ENCODE measurements at regions not wholly inside any gene's neighbourhood (a gene's known extent, or its start where the extent isn't known, plus 50 kb on each side); places are given as distances from the start of the nearest gene placed in this dataset.

DNA sequence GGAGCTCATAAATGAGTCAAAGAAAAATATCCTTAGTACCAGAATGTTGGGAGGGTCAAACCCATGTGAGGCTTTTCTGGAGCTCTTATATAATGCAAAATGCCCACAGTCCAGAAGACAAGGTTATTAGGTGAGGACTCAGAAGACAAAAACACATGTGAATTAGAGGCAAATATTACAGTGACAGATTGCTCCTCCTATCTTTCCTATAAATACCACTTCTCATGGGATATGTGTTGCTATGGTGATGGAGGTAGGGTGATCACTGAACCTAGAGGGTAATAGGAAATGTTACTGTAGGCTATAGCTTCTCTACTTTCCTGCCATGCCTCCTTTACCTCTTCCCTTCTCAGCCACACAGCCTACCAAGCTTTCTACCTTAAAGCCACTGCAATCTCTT lies 264.6 kb downstream of the SEC61B start:
- in situ Hi-C loops (cut with MboI; ENCODE audit: low sequenced_read_pairs in 4 of 4): no loop called here
- TF ChIP-seq CTCF (IDR thresholded peaks at IDR 0.05 in 4 of 5, conservative IDR thresholded peaks at IDR 0.05 in 1 of 5) (no peak), POLR2A (IDR thresholded peaks at IDR 0.05) (no peak)
- no peaks in the 10 kb centered on the region for H3K4me1 ChIP-seq
- no peak for DNase-seq
- H3K4me3 ChIP-seq: no peak overlapping the region
- no peak for ATAC-seq
- no peaks in the 10 kb centered on the region for H3K36me3 ChIP-seq
- intact Hi-C loops (cut with DNase I; ENCODE audit: low total_unique reads): no loop called here
- H3K27me3 ChIP-seq: no peaks in the 10 kb centered on the region
- H3K27ac ChIP-seq: no peak overlapping the region
- H3K9me3 ChIP-seq: no peaks in the 10 kb centered on the region

DNA sequence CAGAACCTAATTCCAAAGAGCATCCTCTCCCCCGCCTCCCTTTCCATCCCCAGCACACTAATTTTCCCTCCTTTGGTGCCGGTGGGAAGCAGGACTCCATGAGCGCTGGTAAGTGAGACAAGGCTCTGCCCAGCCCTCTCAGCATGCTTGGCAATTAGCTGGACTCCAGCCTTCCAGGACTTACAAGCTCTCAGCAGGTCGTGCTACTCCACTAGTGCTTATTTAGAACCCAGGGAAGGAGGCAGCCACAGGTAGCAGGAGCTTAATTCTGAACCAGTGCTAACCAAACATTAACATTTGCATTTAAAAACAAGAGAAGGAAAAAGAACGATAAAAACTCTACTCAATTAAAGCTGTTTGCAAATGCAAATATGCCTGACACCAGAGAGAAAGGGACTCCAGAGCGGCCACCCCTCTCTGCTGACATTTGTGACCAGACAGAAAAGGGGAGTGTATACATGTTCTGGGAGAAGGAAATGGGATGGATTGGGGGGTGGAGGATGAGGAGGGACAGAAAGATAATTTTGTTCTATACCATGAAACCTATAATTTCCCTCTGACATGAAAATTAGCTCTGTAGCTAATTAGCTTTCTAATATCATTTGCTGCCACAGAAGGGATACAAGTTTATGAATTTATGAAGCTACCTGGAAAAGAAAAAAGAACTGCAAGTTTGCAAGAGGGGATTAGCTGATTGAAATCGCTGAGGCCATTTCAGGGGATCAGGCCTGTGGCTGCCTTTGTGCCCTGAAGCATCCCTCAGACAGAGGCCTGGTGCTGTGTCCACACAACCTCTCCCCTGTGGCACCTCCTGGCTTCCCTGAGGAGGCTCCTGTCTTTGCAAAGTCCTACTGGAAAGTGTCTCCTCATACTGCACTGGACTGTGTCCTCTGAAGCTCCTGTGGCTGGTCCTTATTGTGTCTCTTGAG lies 266.3 kb downstream of the SEC61B start:
- in situ Hi-C loops (cut with MboI; ENCODE audit: low sequenced_read_pairs in 4 of 4) (no loop called here), intact Hi-C loops (cut with DNase I; ENCODE audit: low total_unique reads) (no loop called here)
- DNase-seq (no peak), ATAC-seq (no peak)
- H3K4me1 ChIP-seq: no peaks in the 10 kb centered on the region
- no peaks in the 10 kb centered on the region for H3K36me3 ChIP-seq
- H3K27me3 ChIP-seq: no peaks in the 10 kb centered on the region
- no peaks in the 10 kb centered on the region for H3K9me3 ChIP-seq
- no peak overlapping the region for H3K27ac ChIP-seq
- no peak for TF ChIP-seq CTCF (IDR thresholded peaks at IDR 0.05 in 4 of 5, conservative IDR thresholded peaks at IDR 0.05 in 1 of 5)
- H3K4me3 ChIP-seq: no peak overlapping the region

- Histone ChIP-seq H3K27me3 (no peaks in the 10 kb centered on the region), H3K4me1 (no peaks in the 10 kb centered on the region), H3K27ac (no peak overlapping the region), H3K4me3 (no peak overlapping the region), H3K9me3 (no peaks in the 10 kb centered on the region), H3K36me3 (no peaks in the 10 kb centered on the region)
- intact Hi-C loops (cut with DNase I; ENCODE audit: low total_unique reads) (no loop called here), in situ Hi-C loops (cut with MboI; ENCODE audit: low sequenced_read_pairs in 4 of 4) (no loop called here)
- ATAC-seq: no peak
- TF ChIP-seq CTCF (IDR thresholded peaks at IDR 0.05 in 4 of 5, conservative IDR thresholded peaks at IDR 0.05 in 1 of 5) (no peak), POLR2A (IDR thresholded peaks at IDR 0.05) (no peak)
- DNase-seq: no peak
Measured at GRCh38 chr9:99489060-99489413, 267.0 kb downstream of the SEC61B start.

- Histone ChIP-seq H3K9me3 (no peaks in the 10 kb centered on the region), H3K27me3 (no peaks in the 10 kb centered on the region), H3K4me1 (no peaks in the 10 kb centered on the region), H3K4me3 (no peak overlapping the region), H3K27ac (no peak overlapping the region), H3K36me3 (no peaks in the 10 kb centered on the region)
- intact Hi-C loops (cut with DNase I; ENCODE audit: low total_unique reads): no loop called here
- in situ Hi-C loops (cut with MboI; ENCODE audit: low sequenced_read_pairs in 4 of 4): no loop called here
- no peak for TF ChIP-seq CTCF (IDR thresholded peaks at IDR 0.05 in 4 of 5, conservative IDR thresholded peaks at IDR 0.05 in 1 of 5)
- TF ChIP-seq POLR2A (IDR thresholded peaks at IDR 0.05): no peak
- ATAC-seq (no peak), DNase-seq (no peak)
Measured at GRCh38 chr9:99490729-99491128, 268.6 kb downstream of the SEC61B start.
